SK-N-SH treated with all-trans-retinoic acid at 6 μM for 48 hours (cell line): ENCODE measurements at regions not wholly inside any gene's neighbourhood (a gene's known extent, or its start where the extent isn't known, plus 50 kb on each side); places are given as distances from the start of the nearest gene placed in this dataset.

Experiments
- BACH2 ChIP-seq: fragments of 250-450 bp; sonication (Bioruptor Pico); IDR thresholded peaks from 2 replicates; pipeline ENCODE4 v1.9.0; 2021; ENCODE audit warnings: mild to moderate bottlenecking, borderline replicate concordance
- ISL1 ChIP-seq: fragments of 250-450 bp; sonication (Bioruptor Pico); IDR thresholded peaks from 2 replicates; pipeline ENCODE4 v2.1.2; 2022; ENCODE audit warnings: mild to moderate bottlenecking, moderate library complexity
- OSR1 ChIP-seq: fragments of 250-450 bp; sonication (Bioruptor Pico); IDR thresholded peaks from 2 replicates; pipeline ENCODE4 v1.8.0; 2022; ENCODE audit warnings: moderate library complexity, mild to moderate bottlenecking, inconsistent platforms
- RARB ChIP-seq: fragments of 250-450 bp; sonication (Bioruptor Pico); IDR thresholded peaks from 2 replicates; pipeline ENCODE4 v1.8.0; 2021; ENCODE audit warnings: mild to moderate bottlenecking, moderate library complexity
- TOX ChIP-seq: fragments of 250-450 bp; sonication (Bioruptor Pico); IDR thresholded peaks from 2 replicates; pipeline ENCODE4 v1.8.0; 2021; ENCODE audit warnings: mild to moderate bottlenecking, moderate library complexity, borderline replicate concordance
- ZFP30 ChIP-seq: fragments of 450-650 bp; formaldehyde crosslinking; IDR thresholded peaks from 2 replicates; pipeline ENCODE4 v1.5.0; 2022; ENCODE audit warnings: mild to moderate bottlenecking, moderate library complexity
- TF ChIP-seq, protein P1 (sequence below): fragments of 250-450 bp; sonication (Bioruptor Pico); IDR thresholded peaks from 2 replicates; pipeline ENCODE4 v1.5.1; 2020; ENCODE audit warnings: low read depth, mild to moderate bottlenecking, moderate library complexity

DNA sequence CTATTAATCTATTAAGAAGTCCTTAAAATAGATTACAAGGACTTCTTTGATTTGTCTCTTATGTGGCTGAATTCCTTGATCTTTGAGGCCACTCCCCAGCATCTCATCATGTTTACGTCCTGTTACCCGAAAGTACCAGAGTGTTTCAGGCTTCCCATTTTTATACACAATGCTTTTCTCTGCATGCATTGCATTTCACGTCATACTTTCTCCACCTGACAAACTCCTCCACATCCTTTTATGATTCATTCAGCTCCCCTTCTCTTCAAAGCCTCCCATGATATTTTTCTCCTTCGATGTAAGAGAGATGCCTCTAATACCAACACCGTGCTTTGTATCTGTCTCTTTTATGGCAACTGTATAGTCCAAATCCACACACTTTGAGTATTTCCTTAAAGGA, 379.0 kb upstream of the CRIM1 start:
- no peak for TF ChIP-seq RARB (CRISPR knock-in tag)
- TF ChIP-seq BACH2 (CRISPR knock-in tag), result no peak
- TF ChIP-seq ISL1 (CRISPR knock-in tag), result no peak
- TF ChIP-seq, protein P1, sequence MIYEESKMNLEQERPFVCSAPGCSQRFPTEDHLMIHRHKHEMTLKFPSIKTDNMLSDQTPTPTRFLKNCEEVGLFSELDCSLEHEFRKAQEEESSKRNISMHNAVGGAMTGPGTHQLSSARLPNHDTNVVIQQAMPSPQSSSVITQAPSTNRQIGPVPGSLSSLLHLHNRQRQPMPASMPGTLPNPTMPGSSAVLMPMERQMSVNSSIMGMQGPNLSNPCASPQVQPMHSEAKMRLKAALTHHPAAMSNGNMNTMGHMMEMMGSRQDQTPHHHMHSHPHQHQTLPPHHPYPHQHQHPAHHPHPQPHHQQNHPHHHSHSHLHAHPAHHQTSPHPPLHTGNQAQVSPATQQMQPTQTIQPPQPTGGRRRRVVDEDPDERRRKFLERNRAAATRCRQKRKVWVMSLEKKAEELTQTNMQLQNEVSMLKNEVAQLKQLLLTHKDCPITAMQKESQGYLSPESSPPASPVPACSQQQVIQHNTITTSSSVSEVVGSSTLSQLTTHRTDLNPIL (CRISPR knock-in tag), result no peak
- TF ChIP-seq OSR1 (CRISPR knock-in tag), result no peak
- TF ChIP-seq ZFP30, result no peak
- TF ChIP-seq TOX (CRISPR knock-in tag), result no peak
